ENCODE measurements at regions not wholly inside any gene's neighbourhood (a gene's known extent, or its start where the extent isn't known, plus 50 kb on each side); places are given as distances from the start of the nearest gene placed in this dataset.

DNA sequence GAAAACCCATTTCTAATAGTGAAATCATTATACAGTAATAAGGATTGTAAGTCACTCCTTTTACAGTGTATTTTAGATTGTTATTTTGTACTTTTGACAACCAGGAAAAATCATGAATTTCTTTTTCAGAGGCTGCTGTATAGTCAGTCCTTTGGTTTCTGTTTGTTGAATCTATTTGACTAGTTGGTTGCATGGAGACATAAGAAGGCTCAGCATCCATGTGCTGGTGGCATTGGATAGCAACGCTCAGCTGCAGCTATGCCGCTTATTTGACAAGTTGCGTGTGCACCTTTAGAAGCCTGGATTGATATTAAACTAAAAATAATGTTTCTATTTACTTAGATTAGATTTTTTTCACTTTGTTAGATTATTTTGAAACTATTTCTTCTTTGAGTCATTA lies 254.1 kb upstream of the SYT4 start:
- TF ChIP-seq, protein P1, sequence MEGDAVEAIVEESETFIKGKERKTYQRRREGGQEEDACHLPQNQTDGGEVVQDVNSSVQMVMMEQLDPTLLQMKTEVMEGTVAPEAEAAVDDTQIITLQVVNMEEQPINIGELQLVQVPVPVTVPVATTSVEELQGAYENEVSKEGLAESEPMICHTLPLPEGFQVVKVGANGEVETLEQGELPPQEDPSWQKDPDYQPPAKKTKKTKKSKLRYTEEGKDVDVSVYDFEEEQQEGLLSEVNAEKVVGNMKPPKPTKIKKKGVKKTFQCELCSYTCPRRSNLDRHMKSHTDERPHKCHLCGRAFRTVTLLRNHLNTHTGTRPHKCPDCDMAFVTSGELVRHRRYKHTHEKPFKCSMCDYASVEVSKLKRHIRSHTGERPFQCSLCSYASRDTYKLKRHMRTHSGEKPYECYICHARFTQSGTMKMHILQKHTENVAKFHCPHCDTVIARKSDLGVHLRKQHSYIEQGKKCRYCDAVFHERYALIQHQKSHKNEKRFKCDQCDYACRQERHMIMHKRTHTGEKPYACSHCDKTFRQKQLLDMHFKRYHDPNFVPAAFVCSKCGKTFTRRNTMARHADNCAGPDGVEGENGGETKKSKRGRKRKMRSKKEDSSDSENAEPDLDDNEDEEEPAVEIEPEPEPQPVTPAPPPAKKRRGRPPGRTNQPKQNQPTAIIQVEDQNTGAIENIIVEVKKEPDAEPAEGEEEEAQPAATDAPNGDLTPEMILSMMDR (IDR thresholded peaks at IDR 0.05), result no peak
- TF ChIP-seq EZH2 (IDR thresholded peaks at IDR 0.05; ENCODE audit: borderline replicate concordance, insufficient read depth, low read depth, low read length, poor library complexity, severe bottlenecking), result no peak

All from B cell (primary cell).